IMR-90 (cell line): ENCODE measurements at regions not wholly inside any gene's neighbourhood (a gene's known extent, or its start where the extent isn't known, plus 50 kb on each side); places are given as distances from the start of the nearest gene placed in this dataset.
"Not testable (repeated sequence)": the region's sequence is repeated elsewhere in the genome, so short reads cannot be mapped to it uniquely, and the experiment has no call there.

Experiments used
- ATAC-seq: fragments of 200-7000 bp; cut with Tn5 transposase; 2 replicates; pipeline ENCODE4 v1.9.1; 2020; ENCODE audit warnings: low read depth, mild to moderate bottlenecking, moderate library complexity
- BruUV-seq: library from RNA; stranded (reverse); fragments of 400-500 nt; replicated peaks from 2 replicates; lab custom pipeline; 2021; lab: Mats Ljungman, UMichigan
- CTCF ChIA-PET: fragments of 300-600 bp; formaldehyde crosslinking; extraction: SDS; loops from one replicate; lab custom pipeline; 2021; ENCODE audit warnings: antibody characterized with exemption; lab: Yijun Ruan, JAX
- POLR2A ChIA-PET: fragments of 300-600 bp; sonication (Branson Sonifier 250); formaldehyde crosslinking; loops from one replicate; lab custom pipeline; 2022; ENCODE audit warnings: antibody characterized with exemption; ENCODE audit not compliant: unreplicated experiment; lab: Charles Lee
- DNase-seq: peaks from one replicate; pipeline ENCODE4 v3.0.0; 2013
- H2AFZ ChIP-seq: replicated peaks from 2 replicates; pipeline ENCODE3; 2013; ENCODE audit warnings: low read length, mild to moderate bottlenecking; ENCODE audit not compliant: poor library complexity
- H2AK5ac ChIP-seq: 2 replicates; pipeline ENCODE4 v1.6.1; 2013; ENCODE audit warnings: low read depth, low read length, inconsistent platforms
- H2AK9ac ChIP-seq: replicated peaks from 2 replicates; pipeline ENCODE3; 2013; ENCODE audit warnings: mild to moderate bottlenecking, low read depth, low read length, moderate library complexity; ENCODE audit not compliant: poor library complexity
- H2BK120ac ChIP-seq: 2 replicates; pipeline ENCODE4 v1.6.1; 2013; ENCODE audit warnings: low read depth, low read length, inconsistent platforms
- H2BK15ac ChIP-seq: 3 replicates; pipeline ENCODE4 v1.6.1; 2013; ENCODE audit warnings: low read depth, low read length, inconsistent platforms
- H2BK20ac ChIP-seq: 2 replicates; pipeline ENCODE4 v1.6.1; 2013; ENCODE audit warnings: low read depth, mild to moderate bottlenecking, inconsistent platforms, low read length, moderate library complexity
- H2BK5ac ChIP-seq: 2 replicates; pipeline ENCODE4 v1.6.1; 2013; ENCODE audit warnings: mild to moderate bottlenecking, low read depth, low read length, inconsistent platforms; ENCODE audit not compliant: poor library complexity, severe bottlenecking
- H3K14ac ChIP-seq: replicated peaks from 2 replicates; pipeline ENCODE4 v1.6.1; 2013; ENCODE audit warnings: low read depth, low read length, inconsistent platforms
- H3K18ac ChIP-seq: 2 replicates; pipeline ENCODE4 v1.6.1; 2013; ENCODE audit warnings: low read depth, low read length, control low read depth
- H3K23ac ChIP-seq: 2 replicates; pipeline ENCODE4 v1.6.1; 2013; ENCODE audit warnings: low read depth, low read length, inconsistent platforms
- H3K27ac ChIP-seq: 2 replicates; pipeline ENCODE4 v1.5.1; 2013; ENCODE audit warnings: mild to moderate bottlenecking, control low read depth, low read length; ENCODE audit not compliant: insufficient read depth
- H3K27me3 ChIP-seq: 2 replicates; pipeline ENCODE4 v1.6.1; 2013; ENCODE audit warnings: low read length; ENCODE audit not compliant: control insufficient read depth, insufficient read depth
- H3K36me3 ChIP-seq: 2 replicates; pipeline ENCODE4 v1.6.1; 2013; ENCODE audit warnings: low read length, mixed read lengths; ENCODE audit not compliant: control insufficient read depth, insufficient read depth
- H3K4ac ChIP-seq: 2 replicates; pipeline ENCODE4 v1.6.1; 2013; ENCODE audit warnings: low read depth, low read length, inconsistent platforms
- H3K4me1 ChIP-seq: 2 replicates; pipeline ENCODE4 v1.6.1; 2013; ENCODE audit warnings: low read length, mixed read lengths; ENCODE audit not compliant: control insufficient read depth, insufficient read depth
- H3K4me2 ChIP-seq: 2 replicates; pipeline ENCODE4 v1.6.1; 2013; ENCODE audit warnings: low read depth, mild to moderate bottlenecking, control low read depth, low read length, moderate library complexity
- H3K4me3 ChIP-seq: 2 replicates; pipeline ENCODE4 v1.5.1; 2013; ENCODE audit warnings: low read depth, mild to moderate bottlenecking, control low read depth, low read length, moderate library complexity; ENCODE audit not compliant: insufficient read depth
- H3K56ac ChIP-seq: 2 replicates; pipeline ENCODE4 v1.6.1; 2013; ENCODE audit warnings: low read length, inconsistent platforms; ENCODE audit not compliant: insufficient read depth; ENCODE audit errors: extremely low read depth
- H3K79me1 ChIP-seq, 2 experiments: 2 replicates each; pipeline ENCODE4 v1.6.1; 2013; ENCODE audit warnings: low read length in 2 of 2, inconsistent platforms in 1 of 2, low read depth in 1 of 2
- H3K9ac ChIP-seq: 2 replicates; pipeline ENCODE4 v1.6.1; 2013; ENCODE audit warnings: low read depth, low read length, control low read depth
- H3K9me1 ChIP-seq: 2 replicates; pipeline ENCODE4 v1.6.1; 2013; ENCODE audit warnings: low read length, inconsistent platforms; ENCODE audit not compliant: insufficient read depth
- H3K9me3 ChIP-seq: 2 replicates; pipeline ENCODE4 v1.6.1; 2013; ENCODE audit warnings: low read length; ENCODE audit not compliant: control insufficient read depth, insufficient read depth
- H4K20me1 ChIP-seq: 2 replicates; pipeline ENCODE4 v1.6.1; 2013; ENCODE audit warnings: low read length, inconsistent platforms; ENCODE audit not compliant: insufficient read depth
- H4K5ac ChIP-seq: 2 replicates; pipeline ENCODE4 v1.6.1; 2013; ENCODE audit warnings: mild to moderate bottlenecking, low read depth, low read length, control low read depth
- H4K8ac ChIP-seq, 2 experiments: 2 replicates each; pipeline ENCODE4 v1.6.1; 2013; ENCODE audit warnings: low read depth in 2 of 2, low read length in 2 of 2, control low read depth in 1 of 2, inconsistent platforms in 1 of 2
- H4K91ac ChIP-seq: 2 replicates; pipeline ENCODE4 v1.6.1; 2013; ENCODE audit warnings: low read depth, low read length, inconsistent platforms; ENCODE audit not compliant: insufficient read depth
- FOS ChIP-seq: fragments of 150-350 bp; IDR thresholded peaks from 2 replicates; pipeline ENCODE4 v1.6.1; 2016; ENCODE audit warnings: low read depth, low read length
- MXI1 ChIP-seq: IDR thresholded peaks from 2 replicates; pipeline ENCODE4 v1.6.1; 2012; ENCODE audit warnings: low read depth, mild to moderate bottlenecking, low read length, moderate library complexity, borderline replicate concordance
- RAD21 ChIP-seq: IDR thresholded peaks from 2 replicates; pipeline ENCODE4 v1.6.1; 2012; ENCODE audit warnings: low read length, improper control_type of control experiment
- SMC3 ChIP-seq: fragments of 150-350 bp; IDR thresholded peaks from 2 replicates; pipeline ENCODE4 v1.6.1; 2016; ENCODE audit warnings: low read depth, mild to moderate bottlenecking, antibody characterized with exemption, low read length, moderate library complexity
- WGBS, 2 experiments: methylation state at CpG; one replicate each; pipeline versions ENCODE4 v1.1.5 to v1.1.7; 2013; ENCODE audit warnings: missing lambda C conversion rate in 2 of 2; ENCODE audit not compliant: insufficient read length in 1 of 2; ENCODE audit errors: extremely low coverage in 2 of 2; 5-methylcytosine and 5-hydroxymethylcytosine counted together
- dilution Hi-C: fragments of 300-500 bp; cut with HindIII; formaldehyde crosslinking; loops from one replicate; pipeline ENCODE4 v1.14.3; 2018; ENCODE audit warnings: low sequenced_read_pairs; ENCODE audit not compliant: unreplicated experiment
- in situ Hi-C: fragments of 300-500 bp; cut with MboI; formaldehyde crosslinking; loops from 3 replicates; pipeline ENCODE4 v1.14.3; 2019; ENCODE audit warnings: low sequenced_read_pairs, inconsistent platforms, mixed read lengths
- intact Hi-C: fragments of 100-400 bp; cut with micrococcal nuclease; formaldehyde crosslinking; loops from 2 replicates; pipeline ENCODE4 v1.10.0; 2022

GRCh38 chr1:81730881-81731280, 69.9 kb upstream of the ADGRL2 start:
- TF ChIP-seq SMC3 (no peak), MXI1 (no peak), RAD21 (no peak), FOS (no peak)
- Histone ChIP-seq H3K23ac (no peak overlapping the region), H4K91ac (no peak overlapping the region), H3K9ac (no peak overlapping the region), H2BK5ac (no peak overlapping the region), H4K5ac (no peak overlapping the region), H3K14ac (no peak overlapping the region), H3K56ac (no peak overlapping the region), H2AK5ac (no peak overlapping the region), H3K9me1 (no peaks in the 10 kb centered on the region), H3K4me2 (no peak overlapping the region), H4K8ac (no peak overlapping the region), H3K27me3 (no peaks in the 10 kb centered on the region), H3K27ac (no peak overlapping the region), H3K79me1 (no peaks in the 10 kb centered on the region), H2AFZ (no peak overlapping the region), H2AK9ac (no peak overlapping the region), H3K9me3 (no peaks in the 10 kb centered on the region), H2BK20ac (no peak overlapping the region), H4K20me1 (no peaks in the 10 kb centered on the region), H3K4me1 (no peaks in the 10 kb centered on the region), H3K36me3 (no peaks in the 10 kb centered on the region), H3K18ac (no peak overlapping the region), H2BK15ac (no peak overlapping the region), H3K4ac (no peak overlapping the region), H3K4me3 (no peak overlapping the region), H2BK120ac (no peak overlapping the region)
- no CpG with 5 or more reads among the region's 1 CpG for WGBS, 2 experiments
- ATAC-seq, result no peak
- DNase-seq, result no peak
- ChIA-PET POLR2A (no interaction called here), CTCF (interaction anchor here (0.7 kb wide), 1 partner anchor 84 kb away, joined by 6 read pairs; no protein-coding TSS in a partner anchor)
- BruUV-seq, result no TSS peak
- dilution Hi-C loops (no loop called here), in situ Hi-C loops (no loop called here), intact Hi-C loops (no loop called here)

- H3K27ac ChIP-seq, DNase-seq, H2BK120ac ChIP-seq, H2AK5ac ChIP-seq, H4K91ac ChIP-seq, H3K4me3 ChIP-seq, H3K18ac ChIP-seq, H3K27me3 ChIP-seq, H3K9ac ChIP-seq, H2BK15ac ChIP-seq, H4K20me1 ChIP-seq, H2AK9ac ChIP-seq, H2AFZ ChIP-seq, H3K79me1 ChIP-seq, H3K4me2 ChIP-seq, BruUV-seq, dilution Hi-C loops, H3K9me3 ChIP-seq, H3K36me3 ChIP-seq, in situ Hi-C loops, POLR2A ChIA-PET, H4K8ac ChIP-seq, H2BK5ac ChIP-seq, H3K14ac ChIP-seq, intact Hi-C loops, H3K23ac ChIP-seq, ATAC-seq, H2BK20ac ChIP-seq, H3K4ac ChIP-seq, H3K9me1 ChIP-seq, H3K56ac ChIP-seq, H3K4me1 ChIP-seq, H4K5ac ChIP-seq: not testable (repeated sequence)
- CTCF ChIA-PET, result interaction anchor here (0.7 kb wide), 1 partner anchor 83 kb away, joined by 6 read pairs; no protein-coding TSS in a partner anchor
- WGBS, 2 experiments, result no CpG with 5 or more reads among the region's 7 CpGs
These were observed 70.4 kb upstream of the ADGRL2 start for GRCh38 chr1:81730299-81730698.
